ENCODE measurements at regions not wholly inside any gene's neighbourhood (a gene's known extent, or its start where the extent isn't known, plus 50 kb on each side); places are given as distances from the start of the nearest gene placed in this dataset.
"Not testable (repeated sequence)": the region's sequence is repeated elsewhere in the genome, so short reads cannot be mapped to it uniquely, and the experiment has no call there.

DNA sequence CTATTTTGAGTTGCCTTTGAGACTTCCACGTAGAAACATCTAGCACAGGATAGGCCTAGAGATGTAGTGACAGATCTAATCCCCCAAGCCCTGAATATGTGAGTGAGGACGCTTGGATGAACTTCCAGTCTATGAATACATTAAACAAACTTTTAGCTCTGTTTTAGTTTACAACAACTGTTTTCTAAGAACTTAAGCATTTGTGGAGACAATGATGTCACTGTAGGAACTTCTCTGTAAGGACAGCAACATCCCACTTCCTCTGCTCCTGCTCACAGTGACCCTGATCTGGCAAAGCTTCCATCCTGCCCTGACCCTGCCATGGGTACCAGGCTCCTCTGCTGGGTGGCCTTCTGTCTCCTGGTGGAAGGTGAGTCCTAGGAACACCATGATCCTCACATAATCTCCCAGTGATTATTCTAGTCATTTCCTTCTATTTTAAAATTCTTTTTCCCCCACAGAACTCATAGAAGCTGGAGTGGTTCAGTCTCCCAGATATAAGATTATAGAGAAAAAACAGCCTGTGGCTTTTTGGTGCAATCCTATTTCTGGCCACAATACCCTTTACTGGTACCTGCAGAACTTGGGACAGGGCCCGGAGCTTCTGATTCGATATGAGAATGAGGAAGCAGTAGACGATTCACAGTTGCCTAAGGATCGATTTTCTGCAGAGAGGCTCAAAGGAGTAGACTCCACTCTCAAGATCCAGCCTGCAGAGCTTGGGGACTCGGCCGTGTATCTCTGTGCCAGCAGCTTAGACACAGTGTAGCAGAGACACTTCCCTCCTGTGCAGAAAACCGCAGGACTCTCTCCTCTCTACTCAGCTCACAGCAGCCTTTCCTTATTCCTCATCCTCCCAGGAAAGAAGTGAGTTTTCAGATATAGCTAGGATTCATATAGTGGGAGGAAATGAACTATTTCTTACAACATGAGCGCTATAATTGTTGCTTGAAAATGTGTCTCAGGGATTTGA lies 194.4 kb upstream of the PRSS1 start:
- intact Hi-C loops (cut with DNase I): no loop called here
- peak in 3 of 42 donors; percentile 9 to 13 (median 9) for DNase-seq

DNA sequence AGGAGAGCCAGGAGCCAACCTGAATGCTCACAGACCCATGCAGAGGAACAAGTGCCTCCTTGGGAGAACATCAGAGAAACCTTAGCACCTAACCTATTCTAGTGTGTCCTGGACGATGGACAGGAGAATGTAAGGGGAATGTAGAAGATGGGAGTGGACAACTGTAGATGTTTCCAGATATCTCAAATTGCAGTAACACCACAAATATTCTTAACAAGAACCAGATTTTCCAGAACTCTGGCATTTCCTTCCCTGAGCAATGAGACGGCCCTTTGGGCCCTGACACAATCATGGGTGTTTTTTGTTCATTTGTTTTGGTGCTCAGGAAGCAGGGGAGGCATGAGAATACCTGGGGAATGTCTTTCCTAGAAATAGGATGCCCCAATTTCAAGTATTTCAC lies 196.1 kb upstream of the PRSS1 start:
- no peak for DNase-seq
- intact Hi-C loops (cut with DNase I): no loop called here

DNA sequence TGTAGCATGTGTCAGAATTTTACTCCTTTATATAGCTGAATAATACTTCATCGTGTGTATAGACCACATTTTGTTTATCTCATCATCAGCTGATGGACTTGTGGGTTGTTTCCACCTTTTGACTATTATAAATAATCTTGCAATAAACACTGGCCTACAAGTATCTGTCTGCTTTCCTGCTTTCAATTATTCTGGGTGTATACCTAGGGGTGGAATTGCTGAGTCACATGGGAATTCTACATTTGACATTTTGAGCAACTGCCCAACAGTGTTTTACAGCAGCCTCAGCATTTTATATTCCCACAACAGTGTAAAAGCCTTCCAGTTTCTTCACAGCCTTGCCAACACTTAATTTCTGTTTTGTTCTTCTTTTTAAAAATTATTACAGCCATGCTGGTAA lies 200.3 kb upstream of the PRSS1 start:
- DNase-seq: no peak
- intact Hi-C loops (cut with DNase I): no loop called here

DNA sequence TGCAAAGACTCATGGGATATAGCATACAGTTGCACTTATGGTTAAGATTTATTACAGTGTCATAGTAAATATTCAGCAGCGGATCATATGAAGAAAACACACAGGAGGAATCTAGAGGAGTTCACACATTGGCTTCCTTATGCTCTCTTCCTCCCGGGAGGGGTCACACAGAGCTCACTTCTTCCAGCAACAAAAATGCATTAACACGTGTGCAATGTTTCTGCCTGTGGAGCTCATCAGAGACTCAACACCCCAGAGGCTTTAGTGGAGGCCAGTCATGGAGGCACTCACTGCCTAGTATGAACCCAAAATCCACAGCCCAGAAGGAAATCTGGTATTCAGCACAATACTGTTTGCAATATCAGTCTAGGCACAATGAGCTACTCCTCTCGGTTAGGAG lies 202.8 kb upstream of the PRSS1 start:
- intact Hi-C loops (cut with DNase I): no loop called here

DNA sequence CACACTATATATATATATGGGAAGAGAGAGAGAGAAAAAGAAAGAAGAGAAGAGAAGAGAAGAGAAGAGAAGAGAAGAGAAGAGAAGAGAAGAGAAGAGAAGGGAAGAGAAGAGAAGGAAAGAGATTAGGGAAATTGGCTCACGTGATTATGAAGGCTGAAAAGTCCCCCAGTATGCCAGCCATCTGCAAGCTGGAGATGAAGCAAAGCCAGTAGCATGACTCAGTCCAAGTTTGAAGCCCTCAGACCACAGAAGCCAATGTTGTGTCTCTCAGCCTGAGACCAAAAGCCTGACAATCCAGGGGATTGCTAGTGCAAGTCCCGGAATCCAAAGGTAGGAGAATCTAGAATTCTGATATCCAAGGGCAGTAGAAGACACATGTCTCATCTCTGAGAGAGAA lies 206.3 kb upstream of the PRSS1 start:
- DNase-seq: no peak
- intact Hi-C loops (cut with DNase I): no loop called here

More for the DNA sequence above, 202.8 kb upstream of the PRSS1 start:
- DNase-seq: no peak

DNA sequence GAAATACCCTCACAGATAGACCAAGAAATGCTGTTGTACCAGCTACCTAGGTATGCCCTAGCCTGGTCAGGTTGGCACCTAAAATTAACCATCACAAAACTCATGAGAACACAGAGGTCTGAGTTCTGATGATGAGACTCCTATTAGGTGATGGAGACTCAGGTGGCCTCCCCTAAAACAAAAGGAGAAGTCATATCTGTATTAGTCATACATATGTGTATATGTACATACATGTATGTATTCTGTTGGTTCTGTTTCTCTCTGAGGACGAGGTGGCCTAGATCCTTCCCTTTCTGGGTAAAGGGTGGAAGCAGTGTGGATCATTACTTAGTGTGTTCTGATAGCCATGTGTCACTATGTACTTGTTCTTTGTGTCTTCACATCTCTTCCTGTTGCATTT lies 207.2 kb upstream of the PRSS1 start:
- DNase-seq: no peak

DNA sequence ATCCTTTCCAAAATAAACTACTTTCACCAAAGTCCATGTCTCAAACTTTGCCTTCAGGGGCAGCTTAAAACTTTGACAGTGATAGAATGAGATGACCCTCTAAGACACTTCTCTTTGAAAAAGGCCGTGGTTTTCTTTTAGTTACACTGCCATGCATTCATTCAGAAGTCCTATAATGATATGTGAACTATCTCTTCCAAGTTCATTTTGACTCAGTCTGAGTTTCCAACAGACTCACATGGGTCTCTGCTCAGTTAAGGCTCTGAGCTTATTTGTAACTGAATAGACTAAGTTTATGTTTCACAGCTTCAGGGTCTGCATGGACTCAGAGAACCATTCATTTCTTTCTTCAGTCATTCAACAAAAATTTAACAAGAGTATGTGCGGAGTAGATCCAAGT lies 208.9 kb upstream of the PRSS1 start:
- DNase-seq: no peak
- intact Hi-C loops (cut with DNase I): no loop called here

More for the DNA sequence above, 207.2 kb upstream of the PRSS1 start:
- intact Hi-C loops (cut with DNase I): no loop called here

DNA sequence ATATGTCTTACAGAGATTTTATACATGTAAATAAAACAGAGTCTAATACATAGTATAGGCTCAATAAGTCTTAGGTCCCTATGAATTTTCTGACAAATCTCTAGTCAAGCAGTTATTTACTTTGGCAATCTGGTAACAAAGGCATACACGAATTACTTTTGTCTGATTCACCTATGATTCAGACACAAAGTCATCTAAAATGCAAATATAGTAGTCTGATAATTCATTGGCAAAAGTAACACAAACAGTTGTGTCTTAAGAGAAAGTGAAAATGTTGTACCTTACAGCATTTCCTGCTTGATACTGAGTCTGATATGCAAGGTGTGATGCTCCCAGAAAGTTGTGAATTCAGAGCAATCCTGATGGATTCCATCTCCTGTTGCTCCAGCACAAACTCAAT lies 209.4 kb upstream of the PRSS1 start:
- intact Hi-C loops (cut with DNase I): no loop called here
- DNase-seq: no peak

DNA sequence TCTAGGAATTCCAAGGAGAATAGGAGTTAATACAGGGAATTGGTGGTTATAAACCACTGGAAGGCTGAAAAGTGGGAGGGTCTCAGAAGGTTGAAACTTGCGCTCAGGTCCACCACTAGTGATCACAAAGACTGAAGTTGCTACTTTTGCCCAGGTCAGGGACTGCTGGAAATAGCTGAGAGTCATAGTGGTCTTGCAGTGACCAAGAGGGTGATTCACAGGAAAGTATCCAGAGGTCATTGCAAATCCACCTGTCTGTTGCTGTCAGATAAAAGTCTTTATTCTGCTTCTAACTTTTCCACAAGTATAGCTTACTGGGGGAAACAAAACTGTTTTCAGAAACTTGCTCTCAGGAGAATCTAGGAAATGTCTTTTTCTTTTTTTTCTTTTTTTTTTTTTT lies 211.5 kb upstream of the PRSS1 start:
- no peak for DNase-seq
- intact Hi-C loops (cut with DNase I): no loop called here

DNA sequence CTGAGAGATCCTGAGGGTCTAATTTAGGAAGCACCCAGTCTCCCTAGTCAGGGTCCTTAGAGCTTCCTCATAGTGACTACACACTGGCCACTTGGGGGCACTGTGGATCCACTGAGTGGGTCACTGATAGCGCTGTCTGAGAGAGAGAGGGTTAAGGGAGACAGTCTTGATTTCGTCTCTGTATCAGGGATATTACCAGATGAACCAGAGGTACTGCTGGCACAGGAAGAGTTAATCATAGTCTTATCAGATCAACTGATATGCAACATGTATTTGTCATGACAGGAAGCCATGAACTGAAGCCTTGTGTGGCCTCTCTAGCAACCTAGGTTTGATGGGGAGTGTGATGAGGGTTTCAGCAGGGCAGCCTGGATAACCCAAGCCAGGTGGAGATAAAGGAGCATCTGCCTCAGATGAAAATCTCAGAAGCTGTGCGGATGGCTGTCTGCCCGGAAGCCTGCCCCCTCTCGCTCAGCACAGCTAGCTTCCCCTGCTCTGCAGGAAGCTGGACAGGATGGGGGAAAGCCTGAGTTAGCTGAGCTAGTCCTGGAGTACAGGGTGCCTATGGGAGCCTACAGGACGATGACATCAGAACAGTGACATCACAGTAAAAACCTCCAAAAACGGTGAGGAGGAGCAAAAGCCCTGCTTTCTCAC lies 214.0 kb upstream of the PRSS1 start:
- DNase-seq: peak in 41 of 42 donors; percentile 35 to 81 (median 68)
- intact Hi-C loops (cut with DNase I): no loop called here

DNA sequence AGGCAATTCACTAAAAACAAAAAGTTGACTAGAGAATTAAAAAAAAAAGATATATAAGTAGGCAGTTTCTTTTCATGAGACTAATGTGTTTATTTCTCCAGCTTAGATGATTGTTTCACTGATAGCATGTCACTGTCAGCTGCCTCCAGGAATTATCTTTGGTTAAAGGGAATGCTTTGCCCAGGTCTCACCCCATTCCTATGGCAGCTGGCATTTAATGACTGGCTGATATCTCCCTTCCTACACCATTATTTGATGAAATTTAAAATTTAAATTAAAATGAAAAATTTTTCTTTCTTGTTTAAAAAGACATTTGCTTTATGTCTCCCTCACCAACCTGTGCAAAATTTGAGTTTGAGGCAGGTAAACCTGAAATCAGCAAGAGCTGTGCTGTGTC lies 214.5 kb upstream of the PRSS1 start:
- intact Hi-C loops (cut with DNase I): no loop called here
- DNase-seq: no peak

DNA sequence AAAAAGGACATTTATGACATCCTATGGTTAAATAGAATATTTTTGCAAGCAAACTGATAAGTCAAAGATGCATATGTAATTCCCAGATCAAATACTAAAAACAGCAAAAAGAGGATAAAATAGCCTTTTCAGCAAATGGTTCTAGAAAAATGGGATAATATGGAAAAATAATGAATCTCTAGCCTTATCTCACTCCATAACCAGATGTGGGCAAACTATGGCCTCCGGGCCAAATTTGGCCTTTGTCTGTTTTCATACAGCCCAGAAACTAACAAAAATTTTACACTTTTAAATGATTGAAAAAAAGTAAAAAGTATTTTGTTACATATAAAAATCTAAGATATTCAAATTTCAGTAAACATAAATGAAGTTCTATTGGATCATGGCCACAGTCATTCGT lies 215.4 kb upstream of the PRSS1 start:
- intact Hi-C loops (cut with DNase I): no loop called here
- no peak for DNase-seq

DNA sequence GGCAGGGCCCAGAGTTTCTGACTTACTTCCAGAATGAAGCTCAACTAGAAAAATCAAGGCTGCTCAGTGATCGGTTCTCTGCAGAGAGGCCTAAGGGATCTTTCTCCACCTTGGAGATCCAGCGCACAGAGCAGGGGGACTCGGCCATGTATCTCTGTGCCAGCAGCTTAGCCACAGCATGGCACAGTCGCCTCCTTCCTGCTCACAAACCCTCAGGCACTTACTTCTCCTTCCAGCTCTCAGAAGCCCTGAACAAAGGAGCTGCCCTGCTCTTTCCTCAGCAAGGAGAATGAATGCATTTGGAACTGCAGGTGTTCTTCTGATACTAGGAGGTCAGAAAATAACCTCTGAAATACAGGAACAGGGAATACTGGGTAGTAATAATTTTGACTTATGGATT lies 219.7 kb upstream of the PRSS1 start:
- intact Hi-C loops (cut with DNase I): no loop called here
- DNase-seq: no peak

DNA sequence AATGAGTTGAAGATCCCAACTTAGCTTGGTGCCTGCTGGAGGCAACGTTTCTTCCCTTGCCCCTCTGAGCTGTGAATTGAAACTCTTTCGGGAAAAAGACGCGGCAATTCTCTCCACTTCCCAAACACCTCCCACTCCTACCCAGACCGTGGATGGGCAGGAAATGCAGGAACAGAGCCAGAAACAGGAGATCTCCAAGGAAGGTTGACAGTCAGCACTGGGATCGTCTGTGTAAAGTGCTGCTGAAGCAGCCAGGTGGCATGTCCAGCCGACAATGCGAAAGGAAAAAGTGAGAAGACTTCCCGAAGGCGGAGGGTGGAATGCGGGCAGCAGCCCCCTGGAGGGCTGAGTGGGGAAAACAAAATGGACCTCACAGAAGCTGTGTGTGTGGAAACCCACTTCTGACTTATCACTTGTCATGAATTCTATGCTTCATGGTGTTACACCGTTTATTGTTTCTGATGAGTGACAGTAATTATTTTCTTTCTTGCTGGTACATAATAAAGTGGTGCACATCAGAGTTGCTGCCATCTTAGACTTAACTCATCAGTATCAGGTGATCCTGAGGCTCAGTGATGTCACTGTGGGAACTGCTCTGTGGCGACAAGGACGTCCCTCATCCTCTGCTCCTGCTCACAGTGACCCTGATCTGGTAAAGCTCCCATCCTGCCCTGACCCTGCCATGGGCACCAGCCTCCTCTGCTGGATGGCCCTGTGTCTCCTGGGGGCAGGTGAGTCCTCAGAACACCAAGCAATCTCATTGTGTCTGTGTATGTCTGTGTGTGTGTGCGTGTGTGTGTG lies 220.5 kb upstream of the PRSS1 start:
- intact Hi-C loops (cut with DNase I): no loop called here
- DNase-seq: no peak

DNA sequence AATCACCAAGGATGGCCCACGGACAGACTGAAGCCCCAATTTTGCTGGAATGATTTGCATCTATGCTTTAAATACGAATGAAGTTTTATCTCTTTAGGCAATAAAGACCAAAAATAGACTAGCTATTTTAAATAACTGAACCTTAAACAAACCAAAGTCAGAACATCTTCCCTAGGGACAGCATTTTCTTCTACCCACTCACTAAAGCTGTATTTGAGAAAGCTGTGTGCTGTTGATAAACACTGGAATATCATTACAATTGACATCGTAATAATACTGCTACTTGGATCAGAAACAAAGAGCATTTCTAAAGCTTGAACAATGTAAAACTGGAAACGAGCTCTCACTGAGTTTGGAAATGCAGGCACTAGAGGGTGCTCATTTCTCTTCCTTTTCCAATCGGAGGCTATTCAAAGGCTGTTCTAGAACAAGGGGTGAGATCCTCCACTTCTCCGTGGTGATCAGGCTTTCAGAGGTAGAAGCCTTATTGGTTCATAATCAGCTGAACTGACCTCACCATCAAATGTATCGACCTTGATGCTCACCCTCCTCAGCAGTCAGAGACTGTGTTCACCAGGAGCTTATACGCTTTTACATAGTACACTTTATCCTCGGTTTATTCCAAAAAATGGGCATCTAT lies 225.3 kb upstream of the PRSS1 start:
- intact Hi-C loops (cut with DNase I): no loop called here
- peak in 4 of 42 donors; percentile 15 to 49 (median 30) for DNase-seq

DNA sequence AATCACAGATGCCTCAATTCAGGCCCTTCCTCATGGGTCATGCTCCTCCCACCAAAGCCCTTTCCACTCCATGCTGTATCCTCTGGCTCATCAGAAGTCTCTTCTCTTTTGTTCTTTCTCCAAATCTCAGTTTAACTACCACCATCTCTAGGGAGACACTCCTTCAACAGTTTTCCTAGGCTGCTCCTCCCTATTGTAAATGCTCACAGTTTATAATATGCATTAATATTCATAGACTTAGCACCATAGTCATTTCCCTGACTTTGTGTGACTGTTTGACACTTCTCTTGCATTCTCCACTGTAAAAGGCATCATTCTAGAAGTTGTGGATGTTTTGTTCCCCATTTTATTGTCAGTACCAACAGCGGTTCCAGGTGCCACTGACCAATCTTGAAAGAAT lies 226.5 kb upstream of the PRSS1 start:
- DNase-seq: no peak
- intact Hi-C loops (cut with DNase I): no loop called here

DNA sequence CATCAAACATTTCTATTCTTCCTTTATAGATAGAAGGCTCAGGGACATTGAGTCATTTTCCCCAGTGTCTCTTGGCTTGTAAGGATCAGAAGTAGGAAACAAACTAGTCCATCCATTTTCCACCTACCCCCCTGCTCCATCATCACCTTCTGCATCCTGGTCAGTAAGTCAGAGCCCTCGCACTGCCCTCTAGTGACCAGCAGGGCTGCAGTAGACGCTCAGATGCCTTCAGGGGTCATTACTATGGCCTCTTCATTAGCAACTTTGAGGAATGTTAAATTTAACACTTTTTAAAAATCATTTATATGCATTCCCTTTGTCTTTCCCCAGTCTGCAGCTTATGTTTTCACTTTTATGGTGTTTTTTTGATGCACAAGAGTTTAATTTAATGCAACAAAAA lies 228.4 kb upstream of the PRSS1 start:
- intact Hi-C loops (cut with DNase I): not testable (repeated sequence)
- peak in 1 of 42 donors; percentile 25 for DNase-seq

DNA sequence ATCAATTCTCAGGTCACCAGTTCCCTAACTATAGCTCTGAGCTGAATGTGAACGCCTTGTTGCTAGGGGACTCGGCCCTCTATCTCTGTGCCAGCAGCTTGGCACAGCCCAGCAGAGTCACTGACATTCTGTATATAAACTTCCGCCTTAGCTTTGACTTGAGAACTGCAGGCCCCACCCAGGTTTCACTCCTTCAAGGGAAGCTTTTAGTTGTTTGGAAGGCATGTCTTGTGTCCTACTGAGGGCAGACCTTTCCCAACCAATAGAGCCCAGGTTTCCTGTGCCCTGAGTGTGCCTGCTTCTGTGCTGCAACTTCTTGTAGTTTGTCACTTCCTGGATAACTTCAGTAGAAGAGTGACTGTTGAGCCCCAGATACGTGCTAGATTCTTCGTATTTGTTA lies 228.8 kb upstream of the PRSS1 start:
- intact Hi-C loops (cut with DNase I); DNase-seq: not testable (repeated sequence)
